HepG2 (cell line): ENCODE measurements at regions not wholly inside any gene's neighbourhood (a gene's known extent, or its start where the extent isn't known, plus 50 kb on each side); places are given as distances from the start of the nearest gene placed in this dataset.

Experiments
- ATF6 ChIP-seq: sonication (generic); formaldehyde crosslinking; conservative IDR thresholded peaks from 2 replicates; pipeline ENCODE4 v1.4.0; 2020; ENCODE audit warnings: missing genetic modification reagents
- CEBPB ChIP-seq: IDR thresholded peaks from 2 replicates; pipeline ENCODE4 v1.6.1; 2011; ENCODE audit warnings: low read depth, low read length, improper control_type of control experiment, borderline replicate concordance
- DMTF1 ChIP-seq: sonication (generic); formaldehyde crosslinking; IDR thresholded peaks from 2 replicates; pipeline ENCODE4 v1.4.0; 2020; ENCODE audit warnings: mild to moderate bottlenecking, missing genetic modification reagents
- DR1 ChIP-seq: sonication (generic); formaldehyde crosslinking; IDR thresholded peaks from 2 replicates; pipeline ENCODE4 v1.8.0; 2021; ENCODE audit warnings: mild to moderate bottlenecking, missing genetic modification reagents, inconsistent platforms
- ETV6 ChIP-seq: sonication (generic); formaldehyde crosslinking; conservative IDR thresholded peaks from 2 replicates; pipeline ENCODE4 v1.4.0; 2020; ENCODE audit warnings: missing genetic modification reagents
- HDAC6 ChIP-seq: fragments of 200-600 bp; sonication (generic); IDR thresholded peaks from 2 replicates; pipeline ENCODE4 v1.7.0; 2017; ENCODE audit warnings: mild to moderate bottlenecking, antibody characterized with exemption, low read length, low read depth
- PCBP2 ChIP-seq: fragments of 200-400 bp; formaldehyde crosslinking; optimal IDR thresholded peaks from 2 replicates; pipeline ENCODE3; 2018; ENCODE audit warnings: low read length, low read depth; ENCODE audit not compliant: poor library complexity, severe bottlenecking
- RELA ChIP-seq: sonication (generic); formaldehyde crosslinking; IDR thresholded peaks from 2 replicates; pipeline ENCODE4 v1.4.0; 2020; ENCODE audit warnings: missing genetic modification reagents
- TAF1 ChIP-seq: sonication (generic); formaldehyde crosslinking; IDR thresholded peaks from 2 replicates; pipeline ENCODE4 v1.4.0; 2020; ENCODE audit warnings: missing genetic modification reagents
- USF2 ChIP-seq, 2 experiments: sonication (generic) in 1 of 2; formaldehyde crosslinking in 1 of 2; IDR thresholded peaks; 2 replicates each; pipeline versions ENCODE4 v1.5.1 to v1.6.1; 2011 to 2020; ENCODE audit warnings: borderline replicate concordance in 1 of 2, low read depth in 1 of 2, low read length in 1 of 2, mild to moderate bottlenecking in 1 of 2, missing genetic modification reagents in 1 of 2, moderate library complexity in 1 of 2
- ZBTB43 ChIP-seq: sonication (generic); formaldehyde crosslinking; conservative IDR thresholded peaks from 2 replicates; pipeline ENCODE4 v1.4.0; 2020; ENCODE audit warnings: missing genetic modification reagents
- ZNF639 ChIP-seq: conservative IDR thresholded peaks from 2 replicates; pipeline ENCODE4 v1.6.1; 2018; ENCODE audit warnings: missing genetic modification reagents
- ZNF704 ChIP-seq: sonication (generic); formaldehyde crosslinking; IDR thresholded peaks from 2 replicates; pipeline ENCODE4 v1.8.1; 2023; ENCODE audit warnings: mild to moderate bottlenecking, inconsistent platforms, moderate library complexity, missing genetic modification reagents, borderline replicate concordance

- TF ChIP-seq DR1 (CRISPR knock-in tag) (no peak), PCBP2 (no peak), ZBTB43 (no peak), ETV6 (CRISPR knock-in tag) (no peak), USF2 (IDR thresholded peaks at IDR 0.05; ENCODE audit: low read depth, low read length) (no peak), USF2 (CRISPR knock-in tag; IDR thresholded peaks at IDR 0.05; ENCODE audit: borderline replicate concordance) (no peak), TAF1 (CRISPR knock-in tag) (no peak), ZNF639 (CRISPR knock-in tag) (no peak), CEBPB (no peak), RELA (CRISPR knock-in tag) (no peak), HDAC6 (no peak), ZNF704 (no peak), ATF6 (CRISPR knock-in tag) (no peak), DMTF1 (no peak)
These were observed 96.4 kb downstream of the KLF12 start for GRCh38 chr13:74037762-74038161.
